HG03565 (cell line): ENCODE measurements at regions not wholly inside any gene's neighbourhood (a gene's known extent, or its start where the extent isn't known, plus 50 kb on each side); places are given as distances from the start of the nearest gene placed in this dataset.

Experiments
- ATAC-seq: cut with Tn5 transposase; IDR thresholded peaks from one replicate; pipeline ENCODE4 v1.9.1; 2021; ENCODE audit warnings: mild to moderate bottlenecking, moderate library complexity; ENCODE audit not compliant: unreplicated experiment

DNA sequence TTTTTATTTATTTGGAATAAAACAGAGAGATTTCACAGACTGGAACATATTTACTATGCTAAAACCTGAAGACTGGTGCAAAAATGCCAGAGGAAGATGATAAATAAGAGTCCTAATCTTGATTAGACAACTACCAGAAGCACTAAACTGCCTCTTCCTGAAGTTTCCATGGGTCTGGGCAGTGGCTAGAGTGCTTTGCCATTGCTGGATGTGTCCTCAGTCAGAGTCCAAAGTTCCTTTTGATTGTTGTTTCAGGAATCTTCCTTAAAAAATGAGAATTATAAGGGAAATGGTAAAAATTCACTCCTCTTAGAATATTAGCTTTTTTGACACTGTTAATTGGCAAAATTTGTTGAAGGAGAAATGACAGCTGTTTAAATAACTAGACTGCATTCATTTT lies 86.3 kb upstream of the AHR start:
- no peak for ATAC-seq

DNA sequence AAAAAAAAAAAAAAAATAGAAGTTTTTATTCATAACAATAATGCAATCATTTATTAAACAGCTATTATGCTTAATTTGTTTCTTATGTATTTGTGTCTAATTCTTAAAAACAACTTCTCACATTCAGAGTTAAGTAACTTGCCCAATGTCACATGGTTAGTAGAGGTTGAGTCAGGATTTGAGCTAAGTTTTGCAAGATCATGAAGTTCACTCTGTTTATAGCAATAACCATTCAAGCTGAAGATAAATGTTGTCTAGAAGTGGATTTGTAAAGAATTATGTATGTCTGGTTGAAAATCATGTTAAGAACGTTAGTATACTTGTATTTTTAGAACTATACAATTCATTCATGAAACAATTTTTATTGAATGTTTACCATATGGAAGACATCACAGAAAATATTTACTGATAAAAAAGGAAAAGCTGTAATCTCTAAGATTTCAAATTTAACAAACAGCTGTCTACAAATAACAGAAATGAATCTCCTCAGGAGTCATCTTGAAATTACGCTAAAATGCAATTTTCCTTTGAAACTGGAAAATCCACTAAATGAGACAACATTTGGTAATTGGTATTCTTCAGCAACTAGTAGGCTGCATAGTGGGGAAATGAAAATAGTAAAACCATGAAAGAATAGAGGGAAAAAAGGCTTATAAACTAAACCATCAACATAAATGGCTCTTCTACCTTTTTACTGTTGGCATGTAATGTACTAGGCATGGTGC lies 70.5 kb upstream of the AHR start:
- no peak for ATAC-seq

- no peak for ATAC-seq
These were observed 69.2 kb upstream of the AHR start for GRCh38 chr7:17229228-17229627.

GRCh38 chr7:17230099-17230807 lies 68.2 kb upstream of the AHR start:
- ATAC-seq, result no peak

DNA sequence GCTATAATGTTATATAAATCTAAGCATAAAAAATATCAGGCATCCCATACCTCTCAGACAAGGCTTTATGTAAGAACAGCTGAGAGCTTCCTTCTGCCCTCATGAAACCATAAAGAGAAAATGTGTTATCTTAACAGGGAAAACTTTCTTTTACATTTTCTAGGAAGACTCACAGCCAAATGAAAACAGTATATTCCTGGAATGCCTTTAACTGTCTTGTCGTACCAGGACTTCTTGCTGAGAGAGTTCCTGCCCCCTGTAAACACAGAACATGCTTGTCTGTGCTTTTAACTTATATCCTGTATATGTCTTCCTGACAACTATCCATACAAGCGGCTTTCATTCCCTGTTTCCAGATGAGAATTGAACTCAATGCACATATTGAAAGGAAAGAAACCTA lies 64.8 kb upstream of the AHR start:
- no peak for ATAC-seq

DNA sequence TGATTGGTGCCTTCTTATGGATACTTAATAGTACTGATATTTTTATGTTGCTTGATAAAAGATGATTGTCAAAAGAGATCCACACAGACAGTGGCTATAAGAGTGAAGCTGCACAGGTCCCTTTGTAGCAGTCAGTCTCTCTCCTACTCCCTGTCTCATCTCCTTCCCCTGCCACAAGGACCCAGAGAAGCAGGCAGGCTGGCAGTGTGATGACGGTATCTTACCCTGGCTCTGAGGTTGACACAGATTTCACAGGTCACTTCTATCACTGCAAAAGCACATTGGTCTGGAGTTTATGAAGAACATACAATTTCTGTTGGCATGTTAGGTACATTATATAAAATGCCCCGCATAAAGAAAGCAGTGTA lies 64.4 kb upstream of the AHR start:
- peak; percentile 21 for ATAC-seq

DNA sequence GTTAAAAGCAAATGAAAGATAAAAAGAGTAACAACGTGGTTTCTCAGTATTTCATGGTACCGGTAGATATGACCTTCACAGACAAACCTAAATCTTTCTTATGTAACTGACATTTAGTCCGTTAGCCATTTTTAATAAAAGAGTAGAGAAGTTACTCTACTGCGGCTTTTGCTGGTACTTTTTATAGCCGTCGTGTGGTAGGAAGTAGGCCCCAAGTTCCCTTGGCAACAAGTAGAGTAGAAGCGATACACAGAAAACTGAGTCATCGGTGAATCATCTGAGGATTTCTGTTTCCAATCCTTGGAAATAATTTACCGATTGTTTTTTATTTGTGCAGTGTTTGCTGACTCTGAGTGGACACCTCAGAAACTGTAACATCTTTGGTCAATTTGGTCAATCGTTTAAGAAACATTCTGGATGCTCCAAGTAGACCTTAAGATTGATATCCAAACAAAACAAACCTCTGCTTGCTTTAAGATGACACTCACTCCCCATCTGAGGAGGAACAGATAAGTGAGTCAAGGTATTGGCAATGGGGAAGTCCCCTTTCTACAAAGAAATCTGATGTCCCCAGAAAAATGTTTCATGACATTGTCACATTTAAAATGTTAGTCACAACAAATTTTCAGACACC lies 63.9 kb upstream of the AHR start:
- peak; percentile 96 for ATAC-seq

- no peak for ATAC-seq
These were observed 62.3 kb upstream of the AHR start for GRCh38 chr7:17236171-17236570.

- ATAC-seq, result no peak
These were observed 61.8 kb upstream of the AHR start for GRCh38 chr7:17236603-17237002.

DNA sequence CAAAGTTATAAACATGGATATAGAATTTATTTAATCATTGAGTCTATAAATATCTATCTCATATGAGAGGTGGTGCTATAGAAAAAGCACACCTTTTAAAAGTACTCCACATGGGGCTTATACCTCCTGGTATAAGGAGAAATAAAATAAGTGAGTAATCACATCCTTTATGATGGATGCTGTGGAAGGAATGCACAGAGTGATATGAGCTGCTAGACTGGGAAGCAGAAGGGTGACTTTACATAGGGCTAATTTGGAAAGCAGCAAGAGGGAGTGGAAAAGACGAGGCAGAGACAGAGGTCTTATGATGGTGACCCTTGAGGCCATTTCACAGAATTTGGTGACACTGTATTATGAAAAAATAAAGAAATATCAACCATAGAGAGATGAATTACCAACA lies 59.4 kb upstream of the AHR start:
- no peak for ATAC-seq

DNA sequence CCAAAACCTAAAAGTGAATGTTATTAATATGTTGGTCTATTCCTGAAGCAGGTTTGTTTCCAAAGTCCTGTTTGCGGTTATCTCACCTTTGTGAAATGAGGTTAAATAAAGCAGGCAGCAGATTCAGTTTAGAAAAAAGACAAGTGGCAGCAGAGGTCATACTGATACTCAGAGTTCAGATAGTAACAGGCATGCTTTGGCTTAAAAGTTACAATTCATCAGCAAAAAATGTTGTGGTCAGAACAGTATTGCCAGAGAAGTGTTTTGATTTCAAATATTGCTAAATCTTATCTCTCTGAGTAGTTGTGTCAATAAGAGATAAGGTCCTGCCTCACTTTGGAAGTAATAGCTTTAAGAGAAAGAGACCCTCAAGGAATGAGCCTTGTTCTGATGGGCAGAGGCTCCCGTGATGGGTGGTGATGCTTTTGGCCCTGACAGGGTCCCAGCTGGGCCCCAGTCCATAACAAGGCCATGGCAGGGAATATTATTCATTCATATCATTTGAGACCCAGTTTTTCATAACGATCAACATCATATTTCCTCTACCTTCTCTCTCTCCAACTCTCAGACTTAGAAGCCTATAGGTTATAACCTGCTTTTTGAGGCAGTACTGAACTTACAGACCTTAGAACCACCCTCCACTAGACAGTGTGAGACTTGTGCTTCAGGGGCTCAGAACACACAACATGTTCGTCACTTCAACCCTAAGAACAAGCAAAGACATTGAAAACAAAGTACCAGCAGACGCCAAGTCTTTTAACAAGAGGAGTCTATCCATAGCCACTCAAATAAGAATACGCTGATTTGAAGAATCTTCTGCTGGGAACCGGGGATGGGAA lies 58.5 kb upstream of the AHR start:
- no peak for ATAC-seq

DNA sequence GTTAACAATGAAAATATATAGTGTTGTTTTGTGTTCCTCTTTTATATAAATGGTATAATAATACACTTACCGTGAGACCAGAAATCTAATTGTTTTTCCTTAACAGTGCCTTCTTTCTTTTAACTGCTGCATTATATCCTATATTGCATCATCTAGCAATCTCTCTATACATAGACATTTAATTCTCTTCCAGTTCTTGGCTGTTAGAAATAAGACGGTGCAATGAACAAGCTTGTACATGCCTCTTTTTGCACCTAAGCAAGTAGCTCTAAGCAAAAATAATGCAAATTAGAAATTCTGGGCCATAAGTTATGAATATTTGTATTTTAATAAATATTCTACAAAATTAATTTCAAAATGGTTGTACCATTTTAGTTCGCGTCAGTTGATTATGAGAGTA lies 55.9 kb upstream of the AHR start:
- ATAC-seq, result no peak

DNA sequence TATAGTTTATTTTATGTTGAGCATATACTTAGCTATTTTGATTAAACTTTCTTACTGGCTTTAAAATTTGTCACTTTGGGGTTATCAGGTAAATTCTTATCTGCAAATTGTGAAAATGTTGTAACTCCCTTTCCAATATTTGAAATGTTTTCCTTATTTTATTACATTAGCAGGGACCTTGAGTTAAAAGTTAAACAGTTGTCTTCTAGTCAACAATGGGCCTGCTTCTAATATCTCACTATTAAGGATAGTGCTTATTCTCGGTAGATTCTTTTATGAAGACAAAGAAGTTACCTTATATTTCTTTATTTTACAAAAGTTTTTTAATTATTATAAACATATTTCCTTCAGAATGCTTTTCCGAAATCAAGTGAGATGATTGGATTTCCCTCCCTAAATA lies 53.7 kb upstream of the AHR start:
- no peak for ATAC-seq

DNA sequence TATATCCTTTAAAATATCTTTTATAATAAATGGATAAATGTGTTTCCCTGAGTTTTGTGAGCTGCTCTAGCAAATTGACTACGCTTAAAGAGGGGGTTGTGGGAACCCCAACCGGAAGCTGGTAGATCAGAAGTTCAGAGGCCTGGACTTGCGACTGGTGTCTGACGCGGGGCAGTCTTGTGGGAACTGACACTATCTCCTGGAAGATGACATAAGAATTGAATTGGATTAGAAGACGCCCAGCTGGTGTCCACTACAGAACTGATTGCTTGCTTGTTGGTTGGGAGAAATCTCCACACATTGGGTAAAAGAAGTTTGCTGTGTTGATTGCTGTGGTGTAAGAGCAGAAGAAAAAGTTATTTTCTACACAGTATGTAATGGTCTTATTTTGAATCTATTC lies 51.1 kb upstream of the AHR start:
- ATAC-seq, result no peak

- no peak for ATAC-seq
These were observed 49.9 kb upstream of the AHR start for GRCh38 chr7:17248527-17248926.
